Upper lobe of left lung (tissue), 6 donors: ENCODE measurements at regions not wholly inside any gene's neighbourhood (a gene's known extent, or its start where the extent isn't known, plus 50 kb on each side); places are given as distances from the start of the nearest gene placed in this dataset.

Source experiments
- ATAC-seq, 2 donors: fragments of 200-7000 bp; cut with Tn5 transposase; one replicate each; pipeline ENCODE4 v1.9.1; 2022; ENCODE audit warnings: mild to moderate bottlenecking in 2 of 2, moderate library complexity in 2 of 2; ENCODE audit not compliant: low FRiP score in 2 of 2
- DNase-seq, 2 donors: peaks; one replicate each; pipeline ENCODE4 v3.0.0-alpha.2; 2019 to 2020
- H3K27ac ChIP-seq, 4 donors: fragments of 200-600 bp; sonication (generic); one replicate each; pipeline ENCODE4 v1.5.1; 2016 to 2019
- H3K27me3 ChIP-seq, 4 donors: fragments of 200-600 bp; sonication (generic); one replicate each; pipeline ENCODE4 v1.5.1; 2017 to 2019
- H3K36me3 ChIP-seq, 4 donors: fragments of 200-600 bp; sonication (generic); one replicate each; pipeline ENCODE4 v1.5.1; 2016 to 2019
- H3K4me1 ChIP-seq, 4 donors: fragments of 200-600 bp; sonication (generic); one replicate each; pipeline ENCODE4 v1.5.1; 2018 to 2019
- H3K4me3 ChIP-seq, 4 donors: fragments of 200-600 bp; sonication (generic); one replicate each; pipeline ENCODE4 v1.5.1; 2017 to 2019; ENCODE audit warnings: mild to moderate bottlenecking in 2 of 4, moderate library complexity in 1 of 4
- H3K9me3 ChIP-seq, 4 donors: fragments of 200-600 bp; sonication (generic); one replicate each; pipeline ENCODE4 v1.5.1; 2018 to 2019
- CTCF ChIP-seq, 6 experiments: fragments of 450-650 bp in 4 of 6; fragments of 200-600 bp in 2 of 6; sonication (generic) in 2 of 6; IDR thresholded peaks; one replicate each; pipeline ENCODE4 v1.5.1; 2016 to 2019; ENCODE audit warnings: antibody characterized with exemption in 6 of 6
- EP300 ChIP-seq, 4 donors: sonication (generic); formaldehyde crosslinking; IDR thresholded peaks; one replicate each; pipeline ENCODE4 v1.5.1; 2017; ENCODE audit warnings: antibody characterized with exemption in 4 of 4, control low read depth in 2 of 4
- POLR2A ChIP-seq, 4 donors: fragments of 450-650 bp; IDR thresholded peaks; one replicate each; pipeline ENCODE4 v1.5.1; 2016 to 2017; ENCODE audit warnings: antibody characterized with exemption in 4 of 4, mild to moderate bottlenecking in 2 of 4
- POLR2AphosphoS5 ChIP-seq, 2 donors: sonication (generic); formaldehyde crosslinking; IDR thresholded peaks; one replicate each; pipeline ENCODE4 v1.5.1; 2017; ENCODE audit warnings: antibody characterized with exemption in 2 of 2
- WGBS, 2 donors: methylation state at CpG; one replicate each; pipeline ENCODE4 v1.1.5; 2017 to 2018; 5-methylcytosine and 5-hydroxymethylcytosine counted together
- donor health status: DM: no; HTN: no; CAD: no; lungs with moderate emphysema.
- donor health status: DM: no; HTN: yes; CAD: no; lungs with severe emphysema.

- no peaks in the 10 kb centered on the region for H3K36me3 ChIP-seq
- H3K4me1 ChIP-seq, result no peaks in the 10 kb centered on the region
- ATAC-seq (no peak), DNase-seq (no peak)
- H3K27me3 ChIP-seq, result no peaks in the 10 kb centered on the region
- 71 to 90% methylated on average over 1 of the region's 1 CpG for WGBS, 2 donors
- H3K27ac ChIP-seq, result no peak overlapping the region
- TF ChIP-seq EP300 (IDR thresholded peaks at IDR 0.05) (no peak), POLR2A (IDR thresholded peaks at IDR 0.05) (no peak), POLR2AphosphoS5 (IDR thresholded peaks at IDR 0.05) (no peak), CTCF (IDR thresholded peaks at IDR 0.05) (no peak)
- no peaks in the 10 kb centered on the region for H3K9me3 ChIP-seq
- no peak overlapping the region for H3K4me3 ChIP-seq
Observed at GRCh38 chr20:7463290-7463689, 477.0 kb downstream of the HAO1 start.

GRCh38 chr20:7470912-7471311, 469.3 kb downstream of the HAO1 start:
- ATAC-seq, result no peak

GRCh38 chr20:7490288-7490687, 450.0 kb downstream of the HAO1 start:
- H3K4me3 ChIP-seq, result no peak overlapping the region
- DNase-seq, result no peak
- ATAC-seq, result no peak
- no peaks in the 10 kb centered on the region for H3K27me3 ChIP-seq
- H3K27ac ChIP-seq, result no peak overlapping the region
- TF ChIP-seq CTCF (IDR thresholded peaks at IDR 0.05), result no peak
- no peaks in the 10 kb centered on the region for H3K36me3 ChIP-seq
- no peaks in the 10 kb centered on the region for H3K9me3 ChIP-seq
- H3K4me1 ChIP-seq, result no peaks in the 10 kb centered on the region

More at GRCh38 chr20:7470912-7471311, 469.3 kb downstream of the HAO1 start:
- no peaks in the 10 kb centered on the region for H3K4me1 ChIP-seq
- no peak for TF ChIP-seq EP300 (IDR thresholded peaks at IDR 0.05)
- TF ChIP-seq CTCF (IDR thresholded peaks at IDR 0.05), result no peak
- TF ChIP-seq POLR2AphosphoS5 (IDR thresholded peaks at IDR 0.05), result no peak
- no peak for TF ChIP-seq POLR2A (IDR thresholded peaks at IDR 0.05)
- WGBS, 2 donors, result 50% methylated on average over 2 of the region's 2 CpGs; no CpG with 5 or more reads in 1 of the 2 donors
- no peaks in the 10 kb centered on the region for H3K27me3 ChIP-seq
- DNase-seq, result no peak
- H3K9me3 ChIP-seq, result no peaks in the 10 kb centered on the region
- no peaks in the 10 kb centered on the region for H3K36me3 ChIP-seq
- no peak overlapping the region for H3K27ac ChIP-seq
- H3K4me3 ChIP-seq, result no peak overlapping the region

GRCh38 chr20:7492257-7492656, 448.0 kb downstream of the HAO1 start:
- 79 to 83% methylated on average over 3 of the region's 3 CpGs for WGBS, 2 donors
- Histone ChIP-seq H3K36me3 (no peaks in the 10 kb centered on the region), H3K4me1 (no peaks in the 10 kb centered on the region), H3K4me3 (no peak overlapping the region), H3K27ac (no peak overlapping the region), H3K9me3 (no peaks in the 10 kb centered on the region), H3K27me3 (no peaks in the 10 kb centered on the region)
- no peak for TF ChIP-seq POLR2A (IDR thresholded peaks at IDR 0.05)
- no peak for TF ChIP-seq POLR2AphosphoS5 (IDR thresholded peaks at IDR 0.05)
- no peak for TF ChIP-seq EP300 (IDR thresholded peaks at IDR 0.05)
- TF ChIP-seq CTCF (IDR thresholded peaks at IDR 0.05), result no peak
- ATAC-seq (no peak), DNase-seq (no peak)

- no peak overlapping the region for H3K27ac ChIP-seq
- no peaks in the 10 kb centered on the region for H3K9me3 ChIP-seq
- ATAC-seq (no peak), DNase-seq (no peak)
- no peaks in the 10 kb centered on the region for H3K36me3 ChIP-seq
- TF ChIP-seq POLR2AphosphoS5 (IDR thresholded peaks at IDR 0.05), result no peak
- TF ChIP-seq EP300 (IDR thresholded peaks at IDR 0.05), result no peak
- no peak for TF ChIP-seq POLR2A (IDR thresholded peaks at IDR 0.05)
- TF ChIP-seq CTCF (IDR thresholded peaks at IDR 0.05), result no peak
- no peaks in the 10 kb centered on the region for H3K4me1 ChIP-seq
- whole genome bisulfite sequencing, 2 donors, result 92 to 93% methylated on average over 2 of the region's 2 CpGs
- no peaks in the 10 kb centered on the region for H3K27me3 ChIP-seq
- no peak overlapping the region for H3K4me3 ChIP-seq
Observed at GRCh38 chr20:7493311-7493710, 446.9 kb downstream of the HAO1 start.
